ENCODE measurements at regions not wholly inside any gene's neighbourhood (a gene's known extent, or its start where the extent isn't known, plus 50 kb on each side); places are given as distances from the start of the nearest gene placed in this dataset.

- no peaks in the 10 kb centered on the region for H3K36me3 Mint-ChIP-seq
Measured at GRCh38 chr4:54915276-54915675, 210.1 kb downstream of the KDR start.

GRCh38 chr4:54914781-54915180, 210.6 kb downstream of the KDR start:
- no peak overlapping the region for H3K27ac Mint-ChIP-seq
- no peaks in the 10 kb centered on the region for H3K36me3 Mint-ChIP-seq
- no peaks in the 10 kb centered on the region for H3K4me1 Mint-ChIP-seq
- no peaks in the 10 kb centered on the region for H3K9me3 Mint-ChIP-seq
- no peaks in the 10 kb centered on the region for H3K27me3 Mint-ChIP-seq
- no peak overlapping the region for H3K4me3 Mint-ChIP-seq
- no peak for ATAC-seq

More at GRCh38 chr4:54915276-54915675, 210.1 kb downstream of the KDR start:
- H3K4me3 Mint-ChIP-seq, result no peak overlapping the region
- no peaks in the 10 kb centered on the region for H3K27me3 Mint-ChIP-seq
- no peaks in the 10 kb centered on the region for H3K4me1 Mint-ChIP-seq
- H3K9me3 Mint-ChIP-seq, result no peaks in the 10 kb centered on the region
- no peak overlapping the region for H3K27ac Mint-ChIP-seq
- ATAC-seq, result no peak

- Mint-ChIP-seq H3K9me3 (no peaks in the 10 kb centered on the region), H3K36me3 (no peaks in the 10 kb centered on the region), H3K4me1 (no peaks in the 10 kb centered on the region), H3K4me3 (no peak overlapping the region), H3K27me3 (no peaks in the 10 kb centered on the region), H3K27ac (no peak overlapping the region)
- no peak for ATAC-seq
Measured at GRCh38 chr4:54913751-54914526, 211.5 kb downstream of the KDR start.

DNA sequence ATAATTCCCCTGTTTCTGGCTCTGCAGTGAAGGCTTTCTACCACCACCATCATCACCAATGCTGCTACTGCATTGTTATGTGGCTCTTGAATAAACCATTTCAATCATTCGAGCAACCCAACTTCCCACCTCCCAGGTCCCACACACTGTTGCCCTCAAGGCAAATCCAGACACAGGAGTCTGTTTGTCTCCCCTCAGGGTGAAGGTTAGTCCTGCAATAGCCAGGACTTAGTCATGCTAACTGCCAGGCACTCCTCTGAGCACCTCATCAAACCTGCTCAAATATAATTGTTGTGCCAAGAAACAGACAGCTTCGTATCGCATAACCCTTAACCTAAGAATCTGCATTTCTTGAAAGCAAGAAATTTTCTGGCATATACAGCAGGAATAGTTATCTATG, 213.2 kb downstream of the KDR start:
- ATAC-seq, result no peak
- Mint-ChIP-seq H3K27ac (no peak overlapping the region), H3K27me3 (no peaks in the 10 kb centered on the region), H3K36me3 (no peaks in the 10 kb centered on the region), H3K4me1 (no peaks in the 10 kb centered on the region), H3K9me3 (peaks cover 2% of the 10 kb centered on the region), H3K4me3 (no peak overlapping the region)

GRCh38 chr4:54909961-54910360, 215.4 kb downstream of the KDR start:
- H3K9me3 Mint-ChIP-seq, result peaks cover 6% of the 10 kb centered on the region
- H3K4me1 Mint-ChIP-seq, result no peaks in the 10 kb centered on the region
- no peak overlapping the region for H3K4me3 Mint-ChIP-seq
- ATAC-seq, result no peak
- H3K27ac Mint-ChIP-seq, result no peak overlapping the region
- H3K27me3 Mint-ChIP-seq, result no peaks in the 10 kb centered on the region
- H3K36me3 Mint-ChIP-seq, result no peaks in the 10 kb centered on the region

DNA sequence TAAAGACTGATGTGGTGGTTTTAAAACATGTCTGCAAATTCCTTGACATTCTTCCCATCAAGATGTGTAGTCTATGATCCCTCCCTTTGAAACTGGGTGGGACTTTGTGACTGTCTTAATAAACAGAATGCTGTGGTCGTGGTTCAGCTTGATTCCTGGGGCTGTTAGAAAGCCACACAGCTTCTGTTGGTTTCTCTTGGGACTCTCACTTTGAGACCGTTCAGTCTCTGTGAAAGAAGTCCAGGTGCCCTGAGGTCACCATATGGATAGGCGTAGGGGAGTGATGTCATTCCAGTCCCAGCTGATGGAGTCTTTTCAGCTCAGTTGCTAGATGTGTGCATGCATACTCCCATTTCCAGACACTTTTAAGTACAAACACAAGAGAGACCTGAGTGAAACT, 216.6 kb downstream of the KDR start:
- Mint-ChIP-seq H3K4me3 (no peak overlapping the region), H3K27me3 (peaks cover 2% of the 10 kb centered on the region), H3K4me1 (no peaks in the 10 kb centered on the region), H3K36me3 (no peaks in the 10 kb centered on the region), H3K9me3 (peaks cover 6% of the 10 kb centered on the region), H3K27ac (no peak overlapping the region)
- ATAC-seq, result no peak

DNA sequence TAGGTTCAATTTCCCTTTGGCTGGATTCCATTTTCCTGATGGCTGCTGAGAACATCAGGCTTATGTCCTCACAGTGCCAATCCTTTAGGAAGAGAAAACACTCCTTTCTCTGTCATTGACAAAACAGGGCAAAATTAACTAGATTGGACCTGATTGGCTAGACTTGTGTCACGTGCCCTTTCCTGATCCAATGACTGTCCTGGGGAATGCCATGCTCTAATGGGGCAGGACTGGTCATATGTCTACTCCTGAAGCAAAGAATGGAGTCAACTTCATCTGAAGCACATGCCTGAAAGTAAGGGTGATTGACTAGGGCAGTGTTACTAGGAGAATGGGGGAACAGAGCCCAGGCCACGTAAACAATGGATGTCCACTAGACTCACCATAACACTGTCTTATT, 220.4 kb downstream of the KDR start:
- H3K9me3 Mint-ChIP-seq, result peaks cover 6% of the 10 kb centered on the region
- H3K4me3 Mint-ChIP-seq, result no peak overlapping the region
- H3K27ac Mint-ChIP-seq, result no peak overlapping the region
- H3K4me1 Mint-ChIP-seq, result no peaks in the 10 kb centered on the region
- peaks cover 10% of the 10 kb centered on the region for H3K27me3 Mint-ChIP-seq
- H3K36me3 Mint-ChIP-seq, result no peaks in the 10 kb centered on the region
- ATAC-seq, result no peak

DNA sequence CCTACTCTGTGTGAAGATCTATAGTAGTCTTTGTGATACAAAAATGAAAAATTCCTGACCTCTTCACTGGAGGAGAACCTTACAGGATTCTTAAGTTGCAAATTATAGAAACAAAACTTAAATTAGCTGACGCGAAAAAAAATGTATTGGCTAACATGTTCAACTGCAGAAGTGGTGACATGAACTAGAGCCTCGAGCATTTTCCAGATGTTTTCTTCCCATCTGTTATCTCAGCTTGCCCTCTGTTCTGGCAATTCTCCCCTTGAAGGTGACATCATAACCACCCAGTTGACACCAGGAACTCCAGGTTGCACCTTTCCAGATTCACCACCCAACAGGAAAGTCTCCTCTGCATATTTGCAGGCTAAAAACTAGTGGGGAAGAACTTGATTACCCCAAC, 222.4 kb downstream of the KDR start:
- peaks cover 6% of the 10 kb centered on the region for H3K9me3 Mint-ChIP-seq
- no peaks in the 10 kb centered on the region for H3K36me3 Mint-ChIP-seq
- no peak overlapping the region for H3K27ac Mint-ChIP-seq
- H3K4me3 Mint-ChIP-seq, result no peak overlapping the region
- H3K27me3 Mint-ChIP-seq, result peaks cover 22% of the 10 kb centered on the region
- ATAC-seq, result no peak
- no peaks in the 10 kb centered on the region for H3K4me1 Mint-ChIP-seq

DNA sequence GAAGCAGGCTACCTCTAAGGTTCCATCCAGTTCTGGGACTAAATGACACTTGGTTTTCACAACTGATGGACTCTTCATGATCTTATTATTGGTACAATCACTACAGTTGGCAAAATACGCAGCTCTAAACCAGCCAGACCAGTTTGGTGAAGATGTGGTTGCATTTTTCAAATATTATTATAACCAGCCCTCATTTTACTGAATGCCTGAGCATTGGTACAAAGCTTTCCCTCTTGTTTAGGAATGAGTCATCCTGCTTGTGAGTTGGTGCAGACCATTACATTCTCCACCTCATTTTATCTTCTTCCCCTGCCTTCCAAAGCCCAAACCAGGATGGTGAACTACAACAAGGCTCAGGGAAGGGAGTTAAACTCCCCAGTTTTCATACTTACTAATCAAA, 223.1 kb downstream of the KDR start:
- no peak overlapping the region for H3K27ac Mint-ChIP-seq
- no peaks in the 10 kb centered on the region for H3K4me1 Mint-ChIP-seq
- H3K27me3 Mint-ChIP-seq, result peaks cover 22% of the 10 kb centered on the region
- ATAC-seq, result no peak
- no peak overlapping the region for H3K4me3 Mint-ChIP-seq
- H3K36me3 Mint-ChIP-seq, result no peaks in the 10 kb centered on the region
- H3K9me3 Mint-ChIP-seq, result peaks cover 4% of the 10 kb centered on the region

- H3K27ac Mint-ChIP-seq, result no peak overlapping the region
- peaks cover 22% of the 10 kb centered on the region for H3K27me3 Mint-ChIP-seq
- peaks cover 2% of the 10 kb centered on the region for H3K9me3 Mint-ChIP-seq
- H3K36me3 Mint-ChIP-seq, result no peaks in the 10 kb centered on the region
- no peak for ATAC-seq
- no peak overlapping the region for H3K4me3 Mint-ChIP-seq
- no peaks in the 10 kb centered on the region for H3K4me1 Mint-ChIP-seq
Measured at GRCh38 chr4:54901202-54901601, 224.2 kb downstream of the KDR start.

- H3K4me3 Mint-ChIP-seq, result no peak overlapping the region
- H3K9me3 Mint-ChIP-seq, result peaks cover 3% of the 10 kb centered on the region
- ATAC-seq, result no peak
- H3K4me1 Mint-ChIP-seq, result no peaks in the 10 kb centered on the region
- H3K36me3 Mint-ChIP-seq, result no peaks in the 10 kb centered on the region
- no peak overlapping the region for H3K27ac Mint-ChIP-seq
- H3K27me3 Mint-ChIP-seq, result peaks cover 21% of the 10 kb centered on the region
Measured at GRCh38 chr4:54898656-54899340, 226.6 kb downstream of the KDR start.

- Mint-ChIP-seq H3K9me3 (peaks cover 4% of the 10 kb centered on the region), H3K27ac (no peak overlapping the region), H3K27me3 (peaks cover 14% of the 10 kb centered on the region), H3K36me3 (no peaks in the 10 kb centered on the region), H3K4me3 (no peak overlapping the region), H3K4me1 (no peaks in the 10 kb centered on the region)
- no peak for ATAC-seq
Measured at GRCh38 chr4:54898056-54898562, 227.3 kb downstream of the KDR start.

DNA sequence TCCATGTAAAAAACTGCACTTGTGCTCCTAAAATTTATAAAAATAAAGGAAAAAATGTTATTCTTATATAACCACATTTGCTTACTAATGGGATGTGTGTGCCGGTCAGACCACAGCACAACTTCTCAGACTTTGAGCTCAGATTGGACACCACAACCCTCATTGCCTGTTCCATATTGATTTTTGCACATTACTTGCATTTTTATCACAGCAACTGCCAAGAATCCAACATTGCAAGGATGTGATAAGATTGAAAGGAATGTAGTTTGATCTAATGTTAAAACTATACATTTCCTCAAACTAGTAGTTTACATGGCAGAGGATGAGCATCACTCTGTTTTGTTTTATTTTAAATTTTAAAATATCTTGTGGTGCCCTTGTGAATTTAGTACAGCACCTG, 227.8 kb downstream of the KDR start:
- H3K36me3 Mint-ChIP-seq, result no peaks in the 10 kb centered on the region
- peaks cover 14% of the 10 kb centered on the region for H3K27me3 Mint-ChIP-seq
- H3K9me3 Mint-ChIP-seq, result peaks cover 4% of the 10 kb centered on the region
- H3K4me3 Mint-ChIP-seq, result no peak overlapping the region
- no peak overlapping the region for H3K27ac Mint-ChIP-seq
- H3K4me1 Mint-ChIP-seq, result no peaks in the 10 kb centered on the region
- no peak for ATAC-seq

DNA sequence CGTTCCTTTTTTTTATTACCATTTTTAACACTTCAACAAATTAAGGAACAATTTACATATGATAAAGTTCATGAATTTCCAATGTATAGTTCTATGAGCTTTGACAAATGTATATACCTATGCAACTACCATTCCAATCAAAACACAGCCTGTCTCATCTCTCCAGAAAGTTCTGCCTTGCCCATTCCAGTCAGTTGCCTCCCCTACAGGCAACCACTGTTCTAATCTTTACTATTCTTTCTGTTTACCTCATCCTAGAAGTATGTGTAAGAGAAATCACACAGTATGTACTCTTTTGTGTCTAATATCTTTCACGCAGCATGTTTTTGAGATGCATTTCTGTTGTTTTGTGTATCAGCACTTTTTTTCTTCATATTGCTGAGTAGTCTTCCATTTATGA, 224.9 kb downstream of the KIT start:
- no peak overlapping the region for H3K27ac Mint-ChIP-seq
- H3K27me3 Mint-ChIP-seq, result no peaks in the 10 kb centered on the region
- H3K9me3 Mint-ChIP-seq, result no peaks in the 10 kb centered on the region
- no peaks in the 10 kb centered on the region for H3K4me1 Mint-ChIP-seq
- ATAC-seq, result no peak
- no peaks in the 10 kb centered on the region for H3K36me3 Mint-ChIP-seq
- H3K4me3 Mint-ChIP-seq, result no peak overlapping the region

DNA sequence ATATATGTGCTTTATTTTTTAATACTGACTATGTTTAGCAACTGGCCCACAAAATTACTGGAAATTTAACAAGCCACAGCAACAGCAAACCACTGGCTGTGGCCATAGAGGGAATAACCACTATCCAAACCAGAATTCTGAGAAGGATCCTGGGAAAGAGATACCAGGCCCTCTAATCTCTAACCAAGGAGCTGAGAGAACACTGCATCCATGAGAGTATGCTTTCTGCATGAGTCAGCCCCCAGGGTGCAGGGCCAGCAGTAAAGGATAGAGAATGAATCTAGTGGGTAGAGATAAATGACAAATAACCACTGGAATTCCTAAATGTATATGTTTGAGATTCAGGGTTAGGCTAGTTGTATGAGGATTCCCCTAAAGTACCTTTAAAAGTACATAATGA, 221.8 kb downstream of the KIT start:
- no peaks in the 10 kb centered on the region for H3K27me3 Mint-ChIP-seq
- H3K4me1 Mint-ChIP-seq, result no peaks in the 10 kb centered on the region
- no peaks in the 10 kb centered on the region for H3K36me3 Mint-ChIP-seq
- H3K4me3 Mint-ChIP-seq, result no peak overlapping the region
- no peaks in the 10 kb centered on the region for H3K9me3 Mint-ChIP-seq
- no peak for ATAC-seq
- no peak overlapping the region for H3K27ac Mint-ChIP-seq

DNA sequence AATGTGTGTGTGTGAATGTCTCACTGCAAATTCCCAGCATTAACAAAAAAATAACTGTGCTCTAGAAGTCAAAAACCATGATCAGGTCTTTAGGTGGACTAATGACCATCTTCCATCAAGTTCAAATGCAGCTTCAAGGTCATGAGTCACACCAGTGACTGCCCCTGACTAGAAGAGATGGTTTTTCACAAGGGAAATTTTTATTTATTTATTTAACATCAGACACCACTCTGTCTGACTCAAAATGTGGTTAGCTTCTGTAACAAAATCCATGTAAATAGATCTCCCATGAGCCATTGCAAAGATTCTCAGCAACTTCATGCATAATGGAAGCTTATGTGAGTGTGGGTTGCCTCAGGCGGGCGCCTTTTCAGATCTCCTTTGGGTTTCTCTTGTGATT, 219.2 kb downstream of the KIT start:
- no peaks in the 10 kb centered on the region for H3K36me3 Mint-ChIP-seq

More for the DNA sequence above, 219.2 kb downstream of the KIT start:
- Mint-ChIP-seq H3K4me1 (no peaks in the 10 kb centered on the region), H3K9me3 (no peaks in the 10 kb centered on the region), H3K4me3 (no peak overlapping the region), H3K27ac (no peak overlapping the region), H3K27me3 (no peaks in the 10 kb centered on the region)
- no peak for ATAC-seq
